ENCODE measurements at regions not wholly inside any gene's neighbourhood (a gene's known extent, or its start where the extent isn't known, plus 50 kb on each side); places are given as distances from the start of the nearest gene placed in this dataset.

- H3K27me3 Mint-ChIP-seq = no peaks in the 10 kb centered on the region
- H3K4me1 Mint-ChIP-seq (ENCODE audit: low read depth) = peaks cover 15% of the 10 kb centered on the region
- H3K36me3 Mint-ChIP-seq (ENCODE audit: insufficient read depth) = no peaks in the 10 kb centered on the region
- no peak for DNase-seq (ENCODE audit: low spot score, unreplicated experiment)
- no peak for TF ChIP-seq CTCF (IDR thresholded peaks at IDR 0.05; ENCODE audit: unreplicated experiment)
- H3K9me3 Mint-ChIP-seq (ENCODE audit: low read depth) = no peaks in the 10 kb centered on the region
- H3K4me3 Mint-ChIP-seq (ENCODE audit: low read depth) = no peak overlapping the region
- H3K27ac Mint-ChIP-seq = no peak overlapping the region
Measured at GRCh38 chr6:138618168-138618567, 118.9 kb upstream of the NHSL1 start.

DNA sequence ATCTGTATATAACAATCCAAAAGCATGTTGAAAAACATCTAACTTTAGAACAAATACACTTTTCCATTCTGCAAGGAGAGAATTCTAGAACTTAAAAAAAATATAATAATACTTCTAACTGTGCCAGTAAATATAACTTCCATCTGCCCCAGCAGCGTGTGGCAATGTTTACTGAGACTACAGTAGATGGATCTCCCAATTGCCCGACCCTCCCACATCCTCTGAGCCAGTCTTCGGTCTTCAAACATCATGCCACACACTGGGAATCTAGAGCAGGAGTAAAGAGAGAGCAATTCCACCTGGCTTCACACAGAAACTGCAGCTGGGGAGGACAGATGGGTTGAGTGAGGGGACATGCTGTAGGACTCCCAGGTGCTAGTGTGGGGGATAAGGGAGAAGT, 121.3 kb upstream of the NHSL1 start:
- H3K4me1 Mint-ChIP-seq (ENCODE audit: low read depth) = peaks cover 15% of the 10 kb centered on the region
- H3K27ac Mint-ChIP-seq = no peak overlapping the region
- H3K27me3 Mint-ChIP-seq = no peaks in the 10 kb centered on the region
- no peaks in the 10 kb centered on the region for H3K36me3 Mint-ChIP-seq (ENCODE audit: insufficient read depth)
- H3K4me3 Mint-ChIP-seq (ENCODE audit: low read depth) = no peak overlapping the region
- DNase-seq (ENCODE audit: low spot score, unreplicated experiment) = no peak
- no peaks in the 10 kb centered on the region for H3K9me3 Mint-ChIP-seq (ENCODE audit: low read depth)
- TF ChIP-seq CTCF (IDR thresholded peaks at IDR 0.05; ENCODE audit: unreplicated experiment) = no peak

DNA sequence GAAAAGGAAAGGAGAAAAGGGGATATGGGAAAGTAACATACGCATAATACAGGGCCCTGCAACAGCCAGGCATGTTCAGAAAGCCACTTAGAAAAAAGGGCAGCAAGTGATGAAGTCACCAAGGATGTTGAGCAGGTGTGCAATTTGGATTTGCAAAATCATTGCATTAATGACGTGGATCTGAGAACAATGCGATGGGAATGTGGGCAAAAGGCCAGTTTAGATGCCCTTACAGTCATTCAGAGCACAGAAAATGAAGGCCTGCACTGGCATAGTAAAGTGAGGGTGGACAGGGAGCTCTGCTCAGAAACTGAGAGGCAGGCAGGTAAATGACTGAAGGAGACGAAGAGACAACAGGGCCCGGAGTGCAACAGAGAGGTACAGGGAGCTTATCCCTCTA, 123.7 kb upstream of the NHSL1 start:
- no peaks in the 10 kb centered on the region for H3K9me3 Mint-ChIP-seq (ENCODE audit: low read depth)
- H3K27ac Mint-ChIP-seq = no peak overlapping the region
- no peak overlapping the region for H3K4me3 Mint-ChIP-seq (ENCODE audit: low read depth)
- no peak for TF ChIP-seq CTCF (IDR thresholded peaks at IDR 0.05; ENCODE audit: unreplicated experiment)
- no peaks in the 10 kb centered on the region for H3K36me3 Mint-ChIP-seq (ENCODE audit: insufficient read depth)
- H3K4me1 Mint-ChIP-seq (ENCODE audit: low read depth) = peaks cover 6% of the 10 kb centered on the region
- H3K27me3 Mint-ChIP-seq = no peaks in the 10 kb centered on the region
- no peak for DNase-seq (ENCODE audit: low spot score, unreplicated experiment)

DNA sequence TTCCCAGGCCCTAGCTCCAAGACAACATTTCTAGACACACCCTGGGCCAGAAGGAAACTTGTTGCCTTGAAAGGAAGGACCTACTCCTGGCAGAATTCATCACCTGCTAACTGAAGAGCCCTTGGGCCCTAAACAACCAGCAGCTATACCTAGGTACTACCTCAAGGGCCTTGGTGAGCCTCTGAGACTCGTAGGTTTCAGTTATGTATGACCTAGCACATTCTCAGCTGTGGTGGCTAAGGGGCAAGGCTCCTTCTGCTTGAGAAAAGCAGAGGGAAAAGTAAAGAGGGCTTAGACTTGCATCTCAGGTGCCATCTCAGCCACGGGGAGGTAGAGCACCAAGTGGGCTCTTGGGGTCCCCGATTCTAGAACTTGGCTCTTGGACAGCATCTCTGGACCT, 132.3 kb upstream of the NHSL1 start:
- peaks cover 7% of the 10 kb centered on the region for H3K9me3 Mint-ChIP-seq (ENCODE audit: low read depth)
- no peak for DNase-seq (ENCODE audit: low spot score, unreplicated experiment)
- H3K4me1 Mint-ChIP-seq (ENCODE audit: low read depth) = no peaks in the 10 kb centered on the region
- TF ChIP-seq CTCF (IDR thresholded peaks at IDR 0.05; ENCODE audit: unreplicated experiment) = no peak
- no peak overlapping the region for H3K4me3 Mint-ChIP-seq (ENCODE audit: low read depth)
- H3K27me3 Mint-ChIP-seq = no peaks in the 10 kb centered on the region
- H3K36me3 Mint-ChIP-seq (ENCODE audit: insufficient read depth) = no peaks in the 10 kb centered on the region
- no peak overlapping the region for H3K27ac Mint-ChIP-seq

DNA sequence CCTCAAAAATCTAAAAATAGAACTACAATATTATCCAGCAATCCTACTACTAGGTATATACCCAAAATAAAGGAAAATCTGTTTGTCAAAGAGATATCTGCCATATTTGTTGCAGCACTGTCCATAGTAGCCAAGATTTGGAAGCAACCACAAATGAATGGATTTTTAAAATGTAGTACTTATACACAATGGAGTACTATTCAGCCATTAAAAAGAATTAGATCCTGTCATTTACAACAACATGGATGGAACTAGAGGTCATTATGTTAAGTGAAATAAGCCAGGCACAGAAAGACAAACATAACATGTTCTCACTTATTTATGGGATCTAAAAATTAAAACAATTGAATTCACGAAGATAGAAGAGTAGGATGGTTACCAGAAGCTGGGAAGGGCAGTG, 135.7 kb upstream of the CCDC28A start:
- Mint-ChIP-seq H3K36me3 (ENCODE audit: insufficient read depth) (no peaks in the 10 kb centered on the region), H3K27ac (no peak overlapping the region), H3K4me1 (ENCODE audit: low read depth) (peaks cover 2% of the 10 kb centered on the region), H3K9me3 (ENCODE audit: low read depth) (peaks cover 7% of the 10 kb centered on the region), H3K4me3 (ENCODE audit: low read depth) (no peak overlapping the region), H3K27me3 (no peaks in the 10 kb centered on the region)
- TF ChIP-seq CTCF (IDR thresholded peaks at IDR 0.05; ENCODE audit: unreplicated experiment) = no peak
- no peak for DNase-seq (ENCODE audit: low spot score, unreplicated experiment)
